ENCODE measurements at regions not wholly inside any gene's neighbourhood (a gene's known extent, or its start where the extent isn't known, plus 50 kb on each side); places are given as distances from the start of the nearest gene placed in this dataset.
"Not testable (repeated sequence)": the region's sequence is repeated elsewhere in the genome, so short reads cannot be mapped to it uniquely, and the experiment has no call there.

- DNase-seq: no peak
These were observed 58.5 kb downstream of the IGLL5 start for GRCh38 chr22:22946131-22946530.

- DNase-seq: peak; percentile 89
These were observed 61.3 kb downstream of the IGLL5 start for GRCh38 chr22:22948651-22949571.

DNA sequence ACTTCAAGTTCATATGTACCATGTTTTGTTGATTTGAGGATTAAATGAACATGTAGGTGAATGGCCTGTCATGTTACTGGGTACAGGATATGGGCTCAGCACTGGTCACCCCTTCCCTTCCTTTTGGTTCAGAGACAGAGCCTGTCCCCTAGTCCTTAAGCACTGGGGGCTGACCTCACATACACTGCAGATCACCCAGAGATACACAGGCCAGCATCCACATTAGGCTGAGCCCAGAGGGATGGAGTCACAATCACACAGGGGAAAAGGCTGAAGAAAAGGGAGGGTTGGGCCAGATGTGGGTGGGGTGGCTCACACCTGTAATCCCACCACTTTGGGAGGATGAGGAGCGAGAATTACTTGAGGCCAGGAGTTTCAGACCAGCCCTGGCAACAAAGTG lies 62.3 kb downstream of the IGLL5 start:
- no peak for DNase-seq

- DNase-seq: no peak
These were observed 63.4 kb downstream of the IGLL5 start for GRCh38 chr22:22951035-22951434.

- DNase-seq: no peak
These were observed 65.1 kb downstream of the IGLL5 start for GRCh38 chr22:22952531-22953280.

GRCh38 chr22:22953791-22954190 lies 66.2 kb downstream of the IGLL5 start:
- DNase-seq: no peak

- no peak for DNase-seq
These were observed 67.0 kb downstream of the IGLL5 start for GRCh38 chr22:22954656-22955055.

DNA sequence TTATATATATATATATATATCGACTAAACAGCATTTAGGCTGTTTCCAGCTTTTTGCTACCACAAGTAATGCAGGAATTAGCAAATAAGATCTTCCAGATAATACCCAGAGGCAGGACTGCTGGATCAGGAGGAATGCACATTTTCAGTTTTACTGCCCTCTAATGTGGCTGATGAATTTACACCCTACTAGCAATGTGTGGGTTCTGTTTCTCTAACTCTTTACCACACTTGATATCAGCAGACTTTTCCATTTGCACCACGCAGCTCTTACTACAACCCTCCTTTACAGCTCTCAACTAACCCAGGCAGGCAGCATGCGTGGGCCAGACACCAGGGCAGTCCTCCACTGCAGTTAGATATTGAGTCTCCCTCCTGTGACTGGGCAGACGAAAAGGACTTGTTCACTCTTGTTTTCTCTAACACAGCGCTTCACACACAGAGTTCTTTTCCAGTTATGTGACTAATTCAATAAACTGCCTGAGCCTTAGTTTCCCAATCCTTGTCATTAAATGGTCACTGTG lies 67.7 kb downstream of the IGLL5 start:
- no peak for DNase-seq

- peak; percentile 58 for DNase-seq
These were observed 68.4 kb downstream of the IGLL5 start for GRCh38 chr22:22955866-22956535.

GRCh38 chr22:22957090-22957489 lies 69.5 kb downstream of the IGLL5 start:
- no peak for DNase-seq

DNA sequence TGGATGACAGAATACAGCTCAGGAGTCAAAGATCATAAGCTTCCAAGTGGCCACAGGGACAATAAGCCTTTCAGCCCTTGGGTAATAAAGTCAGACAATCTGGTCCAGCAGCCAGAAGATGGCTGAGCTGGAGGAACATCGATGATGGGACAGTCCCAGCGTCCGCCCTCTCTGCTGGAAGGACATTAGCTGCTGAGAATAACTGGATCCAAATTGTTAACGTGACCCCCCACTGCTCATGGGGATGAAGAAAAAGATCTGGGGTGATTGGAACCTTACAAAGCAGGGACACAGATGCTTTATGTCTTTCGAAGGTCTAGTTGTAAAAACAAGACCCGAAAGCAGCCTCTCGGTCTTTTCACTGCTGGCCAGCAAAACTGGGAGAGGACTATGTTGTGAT lies 71.0 kb downstream of the IGLL5 start:
- DNase-seq: no peak

DNA sequence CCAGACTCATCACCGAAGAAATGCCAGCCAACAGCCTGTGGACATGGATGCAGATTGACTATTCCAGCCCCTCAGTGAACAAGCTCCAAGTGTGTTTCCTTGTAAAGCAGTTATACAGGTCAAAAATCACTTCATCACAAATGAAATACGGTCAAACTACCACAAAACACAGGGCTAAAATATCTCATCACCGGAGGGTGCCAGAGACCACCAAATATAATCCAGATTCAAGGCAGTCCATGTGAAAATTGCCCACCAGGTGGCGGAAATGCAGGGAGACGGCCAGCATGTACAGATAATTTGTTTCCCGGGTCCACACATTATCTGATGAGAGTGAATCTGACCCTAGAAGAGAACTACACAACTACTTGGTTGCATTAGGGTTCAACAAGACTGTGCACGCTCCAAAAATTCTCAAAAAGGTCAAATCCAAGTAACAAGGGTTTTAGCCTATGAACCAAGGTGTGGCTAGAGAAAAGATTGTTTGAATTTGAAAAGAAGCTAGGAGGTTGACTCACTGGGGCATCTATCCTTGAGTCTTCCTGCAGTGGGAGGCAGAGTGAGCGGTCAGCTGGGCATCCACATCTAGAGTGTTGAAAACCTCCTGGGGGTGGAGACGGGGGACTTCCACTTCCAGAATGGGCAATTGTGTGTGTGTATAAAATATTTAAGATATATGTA lies 71.7 kb downstream of the IGLL5 start:
- DNase-seq: peak; percentile 64

DNA sequence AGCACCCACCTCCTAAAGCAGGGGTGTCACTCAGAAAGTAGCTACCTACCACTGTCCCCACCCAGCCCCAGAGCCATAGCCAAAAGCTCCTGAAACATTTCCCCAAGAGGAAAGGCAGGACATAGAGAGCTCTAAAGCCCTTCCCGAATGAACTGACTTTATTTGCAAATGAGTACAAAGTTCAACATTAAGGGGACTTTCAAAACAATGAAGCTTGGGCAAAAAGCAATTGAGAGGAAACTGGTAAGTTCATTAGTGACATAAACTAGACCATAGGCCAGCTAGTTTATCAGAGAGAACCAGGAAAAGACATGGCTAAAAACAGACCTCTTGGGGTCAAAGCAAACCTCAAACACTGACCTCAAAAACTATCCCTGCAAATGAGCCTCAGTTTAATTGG lies 72.7 kb downstream of the IGLL5 start:
- DNase-seq: no peak

GRCh38 chr22:22961574-22961973 lies 74.0 kb downstream of the IGLL5 start:
- DNase-seq: no peak

DNA sequence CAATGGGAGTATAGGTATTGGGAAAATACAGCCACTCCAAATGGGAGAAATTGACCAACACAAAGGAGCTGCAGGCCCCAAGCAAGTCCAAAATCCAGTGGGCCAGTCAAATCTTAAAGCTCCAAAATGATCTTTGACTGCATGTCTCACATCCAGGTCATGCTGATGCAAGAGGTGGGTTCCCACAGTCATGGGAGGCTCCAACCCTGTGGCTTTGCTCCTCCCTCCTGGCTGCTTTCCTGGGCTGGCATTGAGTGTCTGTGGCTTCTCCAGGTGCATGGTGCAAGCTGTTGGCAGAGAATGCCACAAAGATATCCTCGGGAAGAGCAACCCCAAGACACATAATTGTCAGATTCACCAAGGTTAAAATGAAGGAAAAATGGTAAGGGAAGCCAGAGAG lies 80.8 kb downstream of the IGLL5 start:
- DNase-seq: no peak

DNA sequence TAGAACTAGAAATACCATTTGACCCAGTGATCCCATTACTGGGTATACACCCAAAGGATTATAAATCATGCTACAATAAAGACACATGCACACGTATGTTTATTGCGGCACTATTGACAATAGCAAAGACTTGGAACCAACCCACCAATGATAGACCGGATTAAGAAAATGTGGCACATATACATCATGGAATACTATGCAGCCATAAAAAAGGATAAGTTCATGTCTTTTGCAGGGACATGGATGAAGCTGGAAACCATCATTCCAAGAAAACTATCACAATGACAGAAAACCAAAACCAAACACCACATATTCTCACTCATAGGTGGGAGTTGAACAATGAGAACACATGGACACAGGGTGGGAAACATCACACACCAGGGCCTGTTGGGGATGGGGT lies 85.0 kb downstream of the IGLL5 start:
- not testable (repeated sequence) for DNase-seq

GRCh38 chr22:22973336-22973735 lies 85.7 kb downstream of the IGLL5 start:
- no peak for DNase-seq

- no peak for DNase-seq
These were observed 86.5 kb downstream of the IGLL5 start for GRCh38 chr22:22974156-22974555.

GRCh38 chr22:22974795-22975580 lies 87.4 kb downstream of the IGLL5 start:
- no peak for DNase-seq

- DNase-seq: no peak
These were observed 88.7 kb downstream of the IGLL5 start for GRCh38 chr22:22976033-22976922.
